SK-N-SH treated with all-trans-retinoic acid at 6 μM for 48 hours (cell line): ENCODE measurements at regions not wholly inside any gene's neighbourhood (a gene's known extent, or its start where the extent isn't known, plus 50 kb on each side); places are given as distances from the start of the nearest gene placed in this dataset.

Source experiments
- ARNTL ChIP-seq: fragments of 450-650 bp; formaldehyde crosslinking; IDR thresholded peaks from 2 replicates; pipeline ENCODE4 v1.5.0; 2020; ENCODE audit warnings: low read depth, mild to moderate bottlenecking, moderate library complexity, borderline replicate concordance
- CREB5 ChIP-seq: fragments of 250-450 bp; sonication (Bioruptor Pico); IDR thresholded peaks from 2 replicates; pipeline ENCODE4 v1.5.1; 2020; ENCODE audit warnings: low read depth, mild to moderate bottlenecking, moderate library complexity
- CSRNP3 ChIP-seq: fragments of 250-450 bp; sonication (Bioruptor Pico); IDR thresholded peaks from 2 replicates; pipeline ENCODE4 v1.5.1; 2021; ENCODE audit warnings: mild to moderate bottlenecking, moderate library complexity
- ISL1 ChIP-seq: fragments of 250-450 bp; sonication (Bioruptor Pico); IDR thresholded peaks from 2 replicates; pipeline ENCODE4 v2.1.2; 2022; ENCODE audit warnings: mild to moderate bottlenecking, moderate library complexity
- OSR1 ChIP-seq: fragments of 250-450 bp; sonication (Bioruptor Pico); IDR thresholded peaks from 2 replicates; pipeline ENCODE4 v1.8.0; 2022; ENCODE audit warnings: moderate library complexity, mild to moderate bottlenecking, inconsistent platforms
- PATZ1 ChIP-seq: fragments of 250-450 bp; sonication (Bioruptor Pico); IDR thresholded peaks from 2 replicates; pipeline ENCODE4 v1.8.0; 2020; ENCODE audit warnings: mild to moderate bottlenecking, moderate library complexity, borderline replicate concordance
- PPARA ChIP-seq: fragments of 250-450 bp; sonication (Bioruptor Pico); IDR thresholded peaks from 2 replicates; pipeline ENCODE4 v1.5.0; 2020; ENCODE audit warnings: mild to moderate bottlenecking, borderline replicate concordance
- RARB ChIP-seq: fragments of 250-450 bp; sonication (Bioruptor Pico); IDR thresholded peaks from 2 replicates; pipeline ENCODE4 v1.8.0; 2021; ENCODE audit warnings: mild to moderate bottlenecking, moderate library complexity
- TOX ChIP-seq: fragments of 250-450 bp; sonication (Bioruptor Pico); IDR thresholded peaks from 2 replicates; pipeline ENCODE4 v1.8.0; 2021; ENCODE audit warnings: mild to moderate bottlenecking, moderate library complexity, borderline replicate concordance
- TSHZ2 ChIP-seq: fragments of 250-450 bp; sonication (Bioruptor Pico); IDR thresholded peaks from 2 replicates; pipeline ENCODE4 v1.5.0; 2020; ENCODE audit warnings: mild to moderate bottlenecking, moderate library complexity
- ZFP3 ChIP-seq: fragments of 250-450 bp; sonication (Bioruptor Pico); IDR thresholded peaks from 2 replicates; pipeline ENCODE4 v1.5.0; 2020; ENCODE audit warnings: mild to moderate bottlenecking, moderate library complexity
- ZFP30 ChIP-seq: fragments of 450-650 bp; formaldehyde crosslinking; IDR thresholded peaks from 2 replicates; pipeline ENCODE4 v1.5.0; 2022; ENCODE audit warnings: mild to moderate bottlenecking, moderate library complexity
- ZNF8 ChIP-seq: fragments of 450-650 bp; formaldehyde crosslinking; IDR thresholded peaks from 2 replicates; pipeline ENCODE4 v1.5.0; 2020; ENCODE audit warnings: mild to moderate bottlenecking, moderate library complexity

- TF ChIP-seq TSHZ2 = no peak
- no peak for TF ChIP-seq ISL1
- no peak for TF ChIP-seq PPARA (CRISPR knock-in tag)
- TF ChIP-seq TOX (CRISPR knock-in tag) = no peak
- TF ChIP-seq PATZ1 = no peak
- no peak for TF ChIP-seq RARB (CRISPR knock-in tag)
- no peak for TF ChIP-seq CREB5 (CRISPR knock-in tag)
- no peak for TF ChIP-seq ARNTL
- no peak for TF ChIP-seq ZFP30 (CRISPR knock-in tag)
- TF ChIP-seq ZNF8 (CRISPR knock-in tag) = no peak
- no peak for TF ChIP-seq CSRNP3
- no peak for TF ChIP-seq OSR1 (CRISPR knock-in tag)
- TF ChIP-seq ZFP3 (CRISPR knock-in tag) = no peak
Measured at GRCh38 chr1:59219916-59220315, 77.0 kb upstream of the FGGY start.
